ENCODE measurements at regions not wholly inside any gene's neighbourhood (a gene's known extent, or its start where the extent isn't known, plus 50 kb on each side); places are given as distances from the start of the nearest gene placed in this dataset.

GRCh38 chr2:6545795-6546194, 319.9 kb downstream of the CMPK2 start:
- no peak for TF ChIP-seq POLR2A (IDR thresholded peaks at IDR 0.05; ENCODE audit: extremely low read depth, insufficient read length)
- TF ChIP-seq MYC (IDR thresholded peaks at IDR 0.05; ENCODE audit: low read depth, low read length), result no peak
- TF ChIP-seq, protein P1, sequence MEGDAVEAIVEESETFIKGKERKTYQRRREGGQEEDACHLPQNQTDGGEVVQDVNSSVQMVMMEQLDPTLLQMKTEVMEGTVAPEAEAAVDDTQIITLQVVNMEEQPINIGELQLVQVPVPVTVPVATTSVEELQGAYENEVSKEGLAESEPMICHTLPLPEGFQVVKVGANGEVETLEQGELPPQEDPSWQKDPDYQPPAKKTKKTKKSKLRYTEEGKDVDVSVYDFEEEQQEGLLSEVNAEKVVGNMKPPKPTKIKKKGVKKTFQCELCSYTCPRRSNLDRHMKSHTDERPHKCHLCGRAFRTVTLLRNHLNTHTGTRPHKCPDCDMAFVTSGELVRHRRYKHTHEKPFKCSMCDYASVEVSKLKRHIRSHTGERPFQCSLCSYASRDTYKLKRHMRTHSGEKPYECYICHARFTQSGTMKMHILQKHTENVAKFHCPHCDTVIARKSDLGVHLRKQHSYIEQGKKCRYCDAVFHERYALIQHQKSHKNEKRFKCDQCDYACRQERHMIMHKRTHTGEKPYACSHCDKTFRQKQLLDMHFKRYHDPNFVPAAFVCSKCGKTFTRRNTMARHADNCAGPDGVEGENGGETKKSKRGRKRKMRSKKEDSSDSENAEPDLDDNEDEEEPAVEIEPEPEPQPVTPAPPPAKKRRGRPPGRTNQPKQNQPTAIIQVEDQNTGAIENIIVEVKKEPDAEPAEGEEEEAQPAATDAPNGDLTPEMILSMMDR (IDR thresholded peaks at IDR 0.05; ENCODE audit: low read depth, low read length), result no peak
- no peak for TF ChIP-seq MAX (IDR thresholded peaks at IDR 0.05; ENCODE audit: low read depth, low read length)
- no peak overlapping the region for H3K4me3 ChIP-seq (ENCODE audit: low read depth, low read length)
- no peak for DNase-seq (ENCODE audit: low read depth)

GRCh38 chr2:6554466-6554865, 311.2 kb downstream of the CMPK2 start:
- TF ChIP-seq MAX (IDR thresholded peaks at IDR 0.05; ENCODE audit: low read depth, low read length) (no peak), POLR2A (IDR thresholded peaks at IDR 0.05; ENCODE audit: extremely low read depth, insufficient read length) (no peak), MYC (IDR thresholded peaks at IDR 0.05; ENCODE audit: low read depth, low read length) (no peak)
- TF ChIP-seq, protein P1 (IDR thresholded peaks at IDR 0.05; ENCODE audit: low read depth, low read length), result no peak
- H3K4me3 ChIP-seq (ENCODE audit: low read depth, low read length), result no peak overlapping the region
- DNase-seq (ENCODE audit: low read depth), result no peak

GRCh38 chr2:6556755-6557154, 309.0 kb downstream of the CMPK2 start:
- TF ChIP-seq, protein P1 (IDR thresholded peaks at IDR 0.05; ENCODE audit: low read depth, low read length), result no peak
- no peak for TF ChIP-seq POLR2A (IDR thresholded peaks at IDR 0.05; ENCODE audit: extremely low read depth, insufficient read length)
- no peak for TF ChIP-seq MAX (IDR thresholded peaks at IDR 0.05; ENCODE audit: low read depth, low read length)
- TF ChIP-seq MYC (IDR thresholded peaks at IDR 0.05; ENCODE audit: low read depth, low read length), result no peak
- DNase-seq (ENCODE audit: low read depth), result peak; percentile 22
- no peak overlapping the region for H3K4me3 ChIP-seq (ENCODE audit: low read depth, low read length)

- H3K4me3 ChIP-seq (ENCODE audit: low read depth, low read length), result no peak overlapping the region
- no peak for DNase-seq (ENCODE audit: low read depth)
- no peak for TF ChIP-seq MYC (IDR thresholded peaks at IDR 0.05; ENCODE audit: low read depth, low read length)
- TF ChIP-seq MAX (IDR thresholded peaks at IDR 0.05; ENCODE audit: low read depth, low read length), result no peak
- no peak for TF ChIP-seq POLR2A (IDR thresholded peaks at IDR 0.05; ENCODE audit: extremely low read depth, insufficient read length)
- TF ChIP-seq, protein P1 (IDR thresholded peaks at IDR 0.05; ENCODE audit: low read depth, low read length), result no peak
Observed at GRCh38 chr2:6557737-6558136, 308.0 kb downstream of the CMPK2 start.

DNA sequence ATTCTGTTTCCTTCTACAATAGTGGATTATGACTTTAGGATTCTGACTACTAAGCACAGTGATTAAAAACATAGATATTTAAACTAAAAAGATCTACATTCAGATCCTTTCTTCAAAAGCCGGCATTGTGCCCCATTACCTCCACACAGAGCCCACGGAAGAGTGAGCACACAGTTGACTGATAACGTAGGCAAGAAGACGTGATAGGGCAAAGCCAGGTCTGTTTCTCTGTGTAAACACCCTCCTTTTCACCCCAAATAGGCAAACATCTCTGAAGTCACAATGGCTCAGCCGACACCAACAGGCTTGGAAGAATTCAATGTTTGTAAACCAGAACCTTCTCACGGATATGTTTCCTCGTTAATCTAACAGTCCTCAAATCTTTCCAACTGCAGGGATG, 302.9 kb downstream of the CMPK2 start:
- TF ChIP-seq POLR2A (IDR thresholded peaks at IDR 0.05; ENCODE audit: extremely low read depth, insufficient read length) (no peak), MAX (IDR thresholded peaks at IDR 0.05; ENCODE audit: low read depth, low read length) (no peak), MYC (IDR thresholded peaks at IDR 0.05; ENCODE audit: low read depth, low read length) (no peak)
- TF ChIP-seq, protein P1 (IDR thresholded peaks at IDR 0.05; ENCODE audit: low read depth, low read length), result no peak
- DNase-seq (ENCODE audit: low read depth), result no peak
- H3K4me3 ChIP-seq (ENCODE audit: low read depth, low read length), result no peak overlapping the region

GRCh38 chr2:6564326-6564725, 301.4 kb downstream of the CMPK2 start:
- DNase-seq (ENCODE audit: low read depth), result no peak
- H3K4me3 ChIP-seq (ENCODE audit: low read depth, low read length), result no peak overlapping the region
- TF ChIP-seq MYC (IDR thresholded peaks at IDR 0.05; ENCODE audit: low read depth, low read length) (no peak), POLR2A (IDR thresholded peaks at IDR 0.05; ENCODE audit: extremely low read depth, insufficient read length) (no peak), MAX (IDR thresholded peaks at IDR 0.05; ENCODE audit: low read depth, low read length) (no peak)
- TF ChIP-seq, protein P1 (IDR thresholded peaks at IDR 0.05; ENCODE audit: low read depth, low read length), result no peak
